Endodermal cell (in vitro differentiated cells): ENCODE measurements at regions not wholly inside any gene's neighbourhood (a gene's known extent, or its start where the extent isn't known, plus 50 kb on each side); places are given as distances from the start of the nearest gene placed in this dataset.

Source experiments
- DNase-seq: peaks from one replicate; pipeline ENCODE4 v3.0.0-alpha.2; 2017
- H3K27ac ChIP-seq: 2 replicates; pipeline ENCODE4 v1.5.1; 2013; ENCODE audit warnings: mild to moderate bottlenecking, low read depth, low read length, moderate library complexity
- H3K27me3 ChIP-seq: 2 replicates; pipeline ENCODE4 v1.6.1; 2013; ENCODE audit warnings: mild to moderate bottlenecking, low read length, moderate library complexity; ENCODE audit not compliant: insufficient read depth, control insufficient read depth, poor library complexity, severe bottlenecking
- H3K36me3 ChIP-seq: 2 replicates; pipeline ENCODE4 v1.7.0; 2013; ENCODE audit warnings: mild to moderate bottlenecking, low read length, moderate library complexity; ENCODE audit not compliant: control insufficient read depth, insufficient read depth
- H3K4me1 ChIP-seq: one replicate; pipeline ENCODE4 v1.7.0; 2013; ENCODE audit warnings: low read length; ENCODE audit not compliant: control insufficient read depth, insufficient read depth
- H3K4me3 ChIP-seq: 2 replicates; pipeline ENCODE4 v1.5.1; 2013; ENCODE audit warnings: mild to moderate bottlenecking, low read length, moderate library complexity
- H3K9ac ChIP-seq: 2 replicates; pipeline ENCODE4 v1.6.1; 2013; ENCODE audit warnings: mild to moderate bottlenecking, low read length, moderate library complexity; ENCODE audit not compliant: poor library complexity, severe bottlenecking; ENCODE audit errors: extremely low read depth
- H3K9me3 ChIP-seq: 2 replicates; pipeline ENCODE4 v1.6.1; 2013; ENCODE audit warnings: mild to moderate bottlenecking, low read length, moderate library complexity; ENCODE audit not compliant: control insufficient read depth
- H3K27ac Mint-ChIP-seq: 2 replicates; pipeline ENCODE4 v1.8.0; 2020; ENCODE audit warnings: mixed read lengths
- H3K27me3 Mint-ChIP-seq: 2 replicates; pipeline ENCODE4 v1.8.0; 2021; ENCODE audit warnings: mild to moderate bottlenecking, mixed read lengths; ENCODE audit not compliant: insufficient read depth
- H3K36me3 Mint-ChIP-seq: 2 replicates; pipeline ENCODE4 v1.8.0; 2020; ENCODE audit warnings: low read depth, mixed read lengths
- H3K4me1 Mint-ChIP-seq: 2 replicates; pipeline ENCODE4 v1.8.0; 2020; ENCODE audit warnings: mixed read lengths
- H3K4me3 Mint-ChIP-seq: 2 replicates; pipeline ENCODE4 v1.8.0; 2020; ENCODE audit warnings: mild to moderate bottlenecking, moderate library complexity, mixed read lengths
- H3K9me3 Mint-ChIP-seq: 2 replicates; pipeline ENCODE4 v1.8.0; 2020; ENCODE audit warnings: mild to moderate bottlenecking, mixed read lengths
- CTCF ChIP-seq: fragments of 200-600 bp; sonication (generic); conservative IDR thresholded peaks from 2 replicates; pipeline ENCODE4 v1.5.0; 2021; ENCODE audit warnings: antibody characterized with exemption, mild to moderate bottlenecking
- WGBS, 2 experiments: methylation state at CpG; one replicate each; pipeline versions ENCODE4 v1.1.5 to v1.1.7; 2013; ENCODE audit warnings: missing lambda C conversion rate in 2 of 2, mixed read lengths in 1 of 2; ENCODE audit not compliant: insufficient coverage in 1 of 2, insufficient read length in 1 of 2; 5-methylcytosine and 5-hydroxymethylcytosine counted together

- Mint-ChIP-seq H3K27me3 (peaks cover 3% of the 10 kb centered on the region), H3K27ac (no peak overlapping the region), H3K9me3 (peaks cover 9% of the 10 kb centered on the region), H3K4me3 (no peak overlapping the region), H3K4me1 (peaks cover 29% of the 10 kb centered on the region), H3K36me3 (no peaks in the 10 kb centered on the region)
- H3K36me3 ChIP-seq = no peaks in the 10 kb centered on the region
- peaks cover 5% of the 10 kb centered on the region for H3K9me3 ChIP-seq
- H3K4me3 ChIP-seq = no peak overlapping the region
- TF ChIP-seq CTCF = no peak
- no peak overlapping the region for H3K27ac ChIP-seq
- H3K4me1 ChIP-seq = peaks cover 23% of the 10 kb centered on the region
- H3K27me3 ChIP-seq = no peaks in the 10 kb centered on the region
- no peak for DNase-seq
- H3K9ac ChIP-seq = no peak overlapping the region
Observed at GRCh38 chr2:14932285-14932684, 299.8 kb downstream of the LRATD1 start.

- no peak for TF ChIP-seq CTCF
- peaks cover 29% of the 10 kb centered on the region for H3K4me1 Mint-ChIP-seq
Observed at GRCh38 chr2:14933753-14934152, 301.2 kb downstream of the LRATD1 start.

GRCh38 chr2:14936426-14936825 is 303.9 kb downstream of the LRATD1 start:
- Mint-ChIP-seq H3K9me3 (peaks cover 24% of the 10 kb centered on the region), H3K27ac (no peak overlapping the region), H3K27me3 (peaks cover 3% of the 10 kb centered on the region), H3K36me3 (no peaks in the 10 kb centered on the region), H3K4me3 (no peak overlapping the region), H3K4me1 (peaks cover 29% of the 10 kb centered on the region)
- 43 to 60% methylated on average over 1 to 3 of the region's 3 CpGs for WGBS, 2 experiments
- no peak overlapping the region for H3K9ac ChIP-seq
- TF ChIP-seq CTCF = no peak
- H3K27me3 ChIP-seq = no peaks in the 10 kb centered on the region
- no peak overlapping the region for H3K4me3 ChIP-seq
- no peaks in the 10 kb centered on the region for H3K36me3 ChIP-seq
- H3K4me1 ChIP-seq = peaks cover 23% of the 10 kb centered on the region
- no peak overlapping the region for H3K27ac ChIP-seq
- peaks cover 27% of the 10 kb centered on the region for H3K9me3 ChIP-seq
- peak; percentile 57 for DNase-seq

More at GRCh38 chr2:14933753-14934152, 301.2 kb downstream of the LRATD1 start:
- H3K9me3 ChIP-seq = peaks cover 17% of the 10 kb centered on the region
- H3K4me3 ChIP-seq = no peak overlapping the region
- no peak for DNase-seq
- H3K9ac ChIP-seq = no peak overlapping the region
- no peaks in the 10 kb centered on the region for H3K36me3 ChIP-seq
- H3K4me3 Mint-ChIP-seq = no peak overlapping the region
- H3K9me3 Mint-ChIP-seq = peaks cover 14% of the 10 kb centered on the region
- no peak overlapping the region for H3K27ac Mint-ChIP-seq
- H3K27ac ChIP-seq = no peak overlapping the region
- no peaks in the 10 kb centered on the region for H3K36me3 Mint-ChIP-seq
- no peaks in the 10 kb centered on the region for H3K27me3 ChIP-seq
- H3K27me3 Mint-ChIP-seq = peaks cover 3% of the 10 kb centered on the region
- H3K4me1 ChIP-seq = peaks cover 23% of the 10 kb centered on the region
